SH-SY5Y (cell line): ENCODE measurements at regions not wholly inside any gene's neighbourhood (a gene's known extent, or its start where the extent isn't known, plus 50 kb on each side); places are given as distances from the start of the nearest gene placed in this dataset.

Experiments used
- GATA2 ChIP-seq: IDR thresholded peaks from 2 replicates; pipeline ENCODE4 v1.6.1; 2011; ENCODE audit warnings: mild to moderate bottlenecking, low read depth, low read length
- GATA3 ChIP-seq: IDR thresholded peaks from 2 replicates; pipeline ENCODE4 v1.6.1; 2011; ENCODE audit warnings: low read depth, mild to moderate bottlenecking, low read length, moderate library complexity

DNA sequence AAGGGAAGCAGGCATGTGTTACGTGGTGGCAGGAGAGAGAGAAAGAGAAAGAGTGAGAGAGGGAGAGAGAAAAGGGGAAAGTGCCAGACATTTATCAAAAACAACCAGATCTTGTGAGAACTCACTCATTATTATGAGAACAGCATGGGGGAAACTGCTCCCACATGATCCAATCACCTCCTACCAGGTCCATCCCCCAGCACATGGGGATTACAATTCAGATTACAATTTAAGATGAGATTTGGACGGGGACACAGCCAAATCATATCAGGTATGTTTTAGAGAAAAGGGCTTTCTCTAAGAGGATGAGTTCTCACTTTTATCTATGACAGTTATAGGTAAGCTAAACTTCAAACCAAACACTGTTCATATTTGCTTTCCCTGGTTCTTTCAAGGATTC lies 597.3 kb upstream of the PIK3C3 start:
- TF ChIP-seq GATA2 (no peak), GATA3 (no peak)
